Tibial nerve (tissue), 4 donors: ENCODE measurements at regions not wholly inside any gene's neighbourhood (a gene's known extent, or its start where the extent isn't known, plus 50 kb on each side); places are given as distances from the start of the nearest gene placed in this dataset.

Experiments used
- DNase-seq, 2 donors: peaks; one replicate each; pipeline ENCODE4 v3.0.0-alpha.2; 2019; ENCODE audit warnings: low spot score in 2 of 2
- H3K27ac ChIP-seq, 4 donors: fragments of 200-600 bp; sonication (generic) in 3 of 4; one replicate each; pipeline ENCODE4 v1.5.1; 2017 to 2019; ENCODE audit warnings: mild to moderate bottlenecking in 1 of 4
- H3K27me3 ChIP-seq, 2 donors: fragments of 200-600 bp; sonication (generic) in 1 of 2; one replicate each; pipeline versions ENCODE4 v1.5.1 to v1.6.0; 2017 to 2019
- H3K36me3 ChIP-seq, 3 donors: fragments of 200-600 bp; sonication (generic); one replicate each; pipeline ENCODE4 v1.5.1; 2018 to 2019
- H3K4me1 ChIP-seq, 4 donors: fragments of 200-600 bp; sonication (generic) in 3 of 4; one replicate each; pipeline ENCODE4 v1.5.1; 2017 to 2019
- H3K4me3 ChIP-seq, 4 donors: fragments of 200-600 bp; sonication (generic) in 3 of 4; one replicate each; pipeline ENCODE4 v1.5.1; 2017 to 2019; ENCODE audit warnings: mild to moderate bottlenecking in 1 of 4, moderate library complexity in 1 of 4
- H3K9me3 ChIP-seq, 4 donors: fragments of 200-600 bp; sonication (generic) in 3 of 4; one replicate each; pipeline ENCODE4 v1.5.1; 2017 to 2019
- CTCF ChIP-seq, 5 experiments: fragments of 200-600 bp in 3 of 5; fragments of 450-650 bp in 2 of 5; sonication (generic) in 3 of 5; IDR thresholded peaks; one replicate each; pipeline ENCODE4 v1.5.1; 2016 to 2019; ENCODE audit warnings: antibody characterized with exemption in 5 of 5, mild to moderate bottlenecking in 3 of 5, moderate library complexity in 2 of 5
- EP300 ChIP-seq, 2 donors: sonication (generic); formaldehyde crosslinking; IDR thresholded peaks; one replicate each; pipeline ENCODE4 v1.6.1; 2017; ENCODE audit warnings: antibody characterized with exemption in 2 of 2, mild to moderate bottlenecking in 1 of 2
- POLR2A ChIP-seq, 2 donors: fragments of 450-650 bp; IDR thresholded peaks; one replicate each; pipeline ENCODE4 v1.6.1; 2017; ENCODE audit warnings: antibody characterized with exemption in 2 of 2, mild to moderate bottlenecking in 2 of 2, moderate library complexity in 2 of 2
- WGBS, 2 donors: methylation state at CpG; one replicate each; pipeline ENCODE4 v1.1.5; 2018; 5-methylcytosine and 5-hydroxymethylcytosine counted together

GRCh38 chr22:27626675-27627443, 174.7 kb downstream of the MN1 start:
- Histone ChIP-seq H3K9me3 (no peaks in the 10 kb centered on the region), H3K27ac (no peak overlapping the region), H3K4me1 (no peaks in the 10 kb centered on the region), H3K27me3 (no peaks in the 10 kb centered on the region), H3K4me3 (no peak overlapping the region), H3K36me3 (no peaks in the 10 kb centered on the region)
- DNase-seq: no peak
- 91 to 94% methylated on average over 7 of the region's 7 CpGs for WGBS, 2 donors
- TF ChIP-seq POLR2A (IDR thresholded peaks at IDR 0.05): no peak
- TF ChIP-seq EP300 (IDR thresholded peaks at IDR 0.05): no peak
- TF ChIP-seq CTCF (IDR thresholded peaks at IDR 0.05): no peak

- Histone ChIP-seq H3K27ac (no peak overlapping the region), H3K27me3 (no peaks in the 10 kb centered on the region), H3K4me3 (no peak overlapping the region), H3K36me3 (no peaks in the 10 kb centered on the region), H3K4me1 (no peaks in the 10 kb centered on the region), H3K9me3 (no peaks in the 10 kb centered on the region)
- DNase-seq: no peak
- TF ChIP-seq CTCF (IDR thresholded peaks at IDR 0.05): no peak
- TF ChIP-seq POLR2A (IDR thresholded peaks at IDR 0.05): no peak
- no peak for TF ChIP-seq EP300 (IDR thresholded peaks at IDR 0.05)
- 87 to 90% methylated on average over 9 of the region's 9 CpGs for WGBS, 2 donors
Observed at GRCh38 chr22:27627444-27627833, 174.1 kb downstream of the MN1 start.

GRCh38 chr22:27627901-27628300, 173.7 kb downstream of the MN1 start:
- Histone ChIP-seq H3K36me3 (no peaks in the 10 kb centered on the region), H3K27ac (no peak overlapping the region), H3K4me1 (no peaks in the 10 kb centered on the region), H3K4me3 (no peak overlapping the region), H3K9me3 (no peaks in the 10 kb centered on the region), H3K27me3 (no peaks in the 10 kb centered on the region)
- no peak for DNase-seq
- TF ChIP-seq POLR2A (IDR thresholded peaks at IDR 0.05) (no peak), CTCF (IDR thresholded peaks at IDR 0.05) (no peak), EP300 (IDR thresholded peaks at IDR 0.05) (no peak)
- WGBS, 2 donors: 79 to 82% methylated on average over 6 of the region's 6 CpGs

GRCh38 chr22:27628341-27628740, 173.2 kb downstream of the MN1 start:
- TF ChIP-seq EP300 (IDR thresholded peaks at IDR 0.05): no peak
- no peak for TF ChIP-seq CTCF (IDR thresholded peaks at IDR 0.05)
- TF ChIP-seq POLR2A (IDR thresholded peaks at IDR 0.05): no peak
- Histone ChIP-seq H3K4me1 (no peaks in the 10 kb centered on the region), H3K27me3 (peaks cover 0 to 4% of the 10 kb centered on the region in 2 donors), H3K36me3 (no peaks in the 10 kb centered on the region), H3K9me3 (no peaks in the 10 kb centered on the region), H3K27ac (no peak overlapping the region), H3K4me3 (no peak overlapping the region)
- no peak for DNase-seq
- WGBS, 2 donors: 85 to 90% methylated on average over 8 of the region's 8 CpGs

GRCh38 chr22:27628891-27629631, 172.5 kb downstream of the MN1 start:
- no peak for TF ChIP-seq CTCF (IDR thresholded peaks at IDR 0.05)
- no peak for TF ChIP-seq POLR2A (IDR thresholded peaks at IDR 0.05)
- no peak for TF ChIP-seq EP300 (IDR thresholded peaks at IDR 0.05)

More at GRCh38 chr22:27628891-27629631, 172.5 kb downstream of the MN1 start:
- 92% methylated on average over 9 of the region's 9 CpGs for WGBS, 2 donors
- Histone ChIP-seq H3K27me3 (peaks cover 0 to 6% of the 10 kb centered on the region in 2 donors), H3K4me3 (no peak overlapping the region), H3K27ac (no peak overlapping the region), H3K36me3 (no peaks in the 10 kb centered on the region), H3K4me1 (no peaks in the 10 kb centered on the region), H3K9me3 (no peaks in the 10 kb centered on the region)
- no peak for DNase-seq
